DMS 273 treated with DMSO at 0.1 percent for 48 hours (cell line): ENCODE measurements at regions not wholly inside any gene's neighbourhood (a gene's known extent, or its start where the extent isn't known, plus 50 kb on each side); places are given as distances from the start of the nearest gene placed in this dataset.
"Not testable (repeated sequence)": the region's sequence is repeated elsewhere in the genome, so short reads cannot be mapped to it uniquely, and the experiment has no call there.

Experiments
- DNase-seq: peaks from one replicate; lab custom pipeline; 2025; lab: John Stamatoyannopoulos, UW

DNA sequence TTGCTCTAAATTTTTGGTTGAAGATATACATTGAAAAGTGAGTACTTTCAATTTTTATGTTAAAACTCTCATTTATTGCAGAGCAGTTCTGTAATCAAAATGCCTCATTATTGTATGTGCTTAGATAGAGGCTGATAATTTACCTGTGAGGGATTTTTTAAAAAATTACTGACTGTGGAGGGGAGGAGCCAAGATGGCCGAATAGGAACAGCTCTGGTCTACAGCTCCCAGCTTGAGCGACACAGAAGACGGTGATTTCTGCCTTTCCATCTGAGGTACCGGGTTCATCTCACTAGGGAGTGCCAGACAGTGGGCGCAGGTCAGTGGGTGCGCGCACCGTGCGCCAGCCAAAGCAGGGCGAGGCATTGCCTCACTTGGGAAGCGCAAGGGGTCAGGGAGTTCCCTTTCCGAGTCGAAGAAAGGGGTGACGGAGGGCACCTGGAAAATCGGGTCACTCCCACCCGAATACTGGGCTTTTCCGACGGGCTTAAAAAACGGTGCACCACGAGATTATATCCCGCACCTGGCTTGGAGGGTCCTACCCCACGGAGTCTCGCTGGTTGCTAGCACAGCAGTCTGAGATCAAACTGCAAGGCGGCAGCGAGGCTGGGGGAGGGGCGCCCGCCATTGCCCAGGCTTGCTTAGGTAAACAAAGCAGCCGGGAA lies 89.4 kb downstream of the DDX11 start:
- DNase-seq, result not testable (repeated sequence)

DNA sequence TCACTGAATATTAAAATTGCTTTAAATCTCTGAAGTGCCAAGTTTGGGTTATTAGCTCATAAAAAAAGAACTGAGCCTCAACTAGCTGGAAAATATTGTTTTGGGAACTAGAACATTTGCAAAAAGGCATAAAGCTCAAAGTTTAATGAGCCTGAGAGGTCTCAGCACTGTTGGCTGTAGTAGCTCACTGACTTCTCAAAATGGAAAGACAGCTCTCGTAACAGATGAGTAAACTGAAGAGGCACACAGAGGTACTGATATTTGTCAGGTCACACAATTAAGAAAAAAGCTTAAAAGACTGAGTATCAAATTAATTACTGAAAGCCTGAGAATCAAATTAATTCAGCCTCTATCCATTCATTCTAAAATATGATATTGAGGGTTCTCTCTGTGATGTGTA lies 100.6 kb downstream of the DDX11 start:
- DNase-seq, result not testable (repeated sequence)

DNA sequence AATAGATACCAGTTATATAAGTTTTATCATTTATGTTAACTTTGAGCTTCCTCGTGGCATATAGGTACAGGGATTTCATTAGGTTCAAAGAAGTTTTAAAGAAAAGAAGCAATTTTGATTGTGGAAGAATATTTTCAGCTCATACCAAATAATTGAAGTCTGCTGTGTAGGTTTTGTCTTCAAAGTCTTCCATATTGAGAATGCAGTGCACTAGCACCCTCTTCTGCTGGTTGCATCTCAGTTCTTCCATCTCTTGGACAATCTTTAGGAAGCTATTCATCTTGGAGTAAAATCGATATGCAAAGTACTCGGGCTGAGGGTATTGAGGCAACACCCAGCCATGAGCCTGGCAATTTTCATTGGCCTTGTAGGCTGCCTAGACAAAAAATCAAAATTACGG lies 103.9 kb downstream of the DDX11 start:
- not testable (repeated sequence) for DNase-seq

DNA sequence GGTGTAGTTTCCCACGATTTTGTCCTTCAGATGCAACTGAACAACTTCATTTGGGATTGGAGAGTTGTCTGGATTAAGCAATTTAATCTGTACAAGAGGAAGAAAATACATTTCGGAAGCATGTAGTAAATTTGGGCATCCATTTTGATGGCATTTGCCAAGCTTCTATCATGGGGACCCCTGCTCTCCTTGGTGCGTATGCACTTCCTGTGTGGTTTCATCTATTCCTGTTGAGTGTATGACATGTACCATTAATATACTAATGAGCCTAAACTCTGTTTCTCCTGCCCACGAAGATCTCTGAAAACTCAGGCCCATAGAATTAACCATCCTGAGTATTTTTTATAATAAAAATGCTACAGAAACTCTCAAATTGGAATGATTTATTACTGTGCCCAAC lies 105.2 kb downstream of the DDX11 start:
- not testable (repeated sequence) for DNase-seq

DNA sequence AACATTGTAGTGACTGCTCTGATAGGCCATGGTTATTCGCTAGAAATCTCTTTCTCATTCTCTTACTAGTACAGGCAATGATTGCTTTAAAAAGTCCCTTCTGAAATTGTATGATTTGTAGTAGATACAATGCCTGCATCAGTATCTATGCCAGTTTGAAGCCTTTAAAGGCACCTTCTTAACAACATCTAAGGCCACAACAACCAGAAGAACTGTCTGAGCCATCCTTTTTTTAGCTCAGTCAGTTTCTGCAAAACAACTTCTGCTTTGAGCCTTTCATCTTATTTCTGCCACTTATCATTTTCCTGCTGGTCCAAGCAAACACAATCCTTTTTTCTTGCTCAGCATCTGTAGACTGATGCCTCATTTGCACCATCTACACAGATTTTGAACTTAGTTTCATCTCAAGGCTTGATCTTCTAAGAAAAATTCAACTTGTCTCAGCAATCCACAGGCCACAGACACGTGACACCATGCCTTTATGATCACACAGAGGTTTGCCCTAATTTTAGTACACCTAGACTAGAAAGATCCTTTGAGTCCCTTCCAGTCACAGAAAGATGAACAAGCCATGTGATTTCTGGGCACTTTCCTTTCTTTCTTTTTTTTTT lies 106.1 kb downstream of the DDX11 start:
- DNase-seq, result not testable (repeated sequence)

DNA sequence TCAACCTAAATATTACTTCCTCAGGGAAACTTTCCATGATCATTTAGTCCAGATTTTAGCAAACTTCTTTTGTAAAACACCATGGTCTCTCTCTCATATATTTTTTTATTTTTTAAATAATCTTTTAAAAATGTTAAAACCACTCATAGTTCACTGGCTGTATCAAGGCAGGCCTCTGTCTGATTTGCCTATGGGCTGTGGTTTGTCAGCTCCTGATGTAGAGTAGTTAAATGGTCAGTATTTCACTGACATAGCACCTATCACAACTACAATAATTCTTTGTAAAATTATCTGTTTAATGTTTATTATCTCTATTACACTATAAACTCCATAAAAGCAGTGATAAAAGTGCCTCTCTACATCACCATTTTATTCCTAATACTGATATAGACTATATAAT lies 108.9 kb downstream of the DDX11 start:
- DNase-seq, result not testable (repeated sequence)

DNA sequence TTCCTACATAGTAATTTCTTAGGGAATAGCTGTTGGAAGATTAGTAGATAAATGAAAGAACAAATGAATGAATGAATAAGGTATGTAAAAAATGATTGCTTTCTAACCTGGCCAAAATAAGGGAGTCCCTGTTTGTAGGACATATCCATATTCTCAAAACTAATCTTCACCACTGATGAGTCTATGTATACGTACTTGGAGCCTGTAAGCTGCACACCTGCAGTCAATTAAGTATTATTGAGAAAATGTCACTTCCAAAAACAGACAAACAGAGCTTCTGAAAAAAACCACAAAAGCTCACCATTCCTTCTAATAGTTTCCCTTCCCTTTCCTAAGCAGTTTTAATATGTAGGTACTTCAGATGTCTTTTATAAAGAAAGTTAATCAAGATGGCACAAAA lies 109.4 kb downstream of the DDX11 start:
- DNase-seq, result not testable (repeated sequence)

DNA sequence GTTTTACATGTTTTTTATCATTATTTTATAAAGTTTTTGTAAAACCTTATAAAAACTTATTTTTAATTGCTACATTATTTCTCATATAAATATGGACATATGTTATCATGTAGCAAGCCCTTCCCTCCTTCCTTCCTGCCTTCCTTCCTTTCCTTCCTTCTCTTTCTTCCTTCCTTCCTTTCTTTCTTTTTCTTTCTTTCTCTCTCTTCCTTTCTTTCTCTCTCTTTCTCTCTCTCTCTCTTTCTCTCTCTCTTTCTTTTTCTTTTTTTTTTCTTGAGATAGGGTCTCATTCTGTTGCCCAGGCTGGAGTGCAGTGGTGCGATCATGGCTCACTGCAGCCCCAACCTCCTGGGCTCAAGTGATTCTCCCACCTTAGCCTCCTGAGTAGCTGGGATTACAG lies 110.2 kb downstream of the DDX11 start:
- DNase-seq, result not testable (repeated sequence)

DNA sequence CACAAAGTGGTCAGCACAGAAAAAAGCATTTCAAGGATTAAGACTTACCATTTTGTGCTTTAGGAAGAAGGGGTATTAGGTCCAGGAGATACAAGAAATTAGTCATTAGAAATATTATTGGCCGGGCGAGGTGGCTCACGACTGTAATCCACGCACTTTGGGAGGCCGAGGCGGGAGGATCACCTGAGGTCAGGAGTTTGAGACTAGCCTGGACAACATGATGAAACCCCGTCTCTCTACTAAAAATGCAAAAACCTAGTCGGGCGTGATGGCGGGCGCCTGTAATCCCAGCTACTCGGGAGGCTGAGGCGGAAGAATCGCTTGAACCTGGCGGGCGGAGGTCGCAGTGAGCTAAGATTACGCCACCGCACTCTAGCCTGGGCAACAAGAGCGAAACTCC lies 111.0 kb downstream of the DDX11 start:
- DNase-seq, result not testable (repeated sequence)

DNA sequence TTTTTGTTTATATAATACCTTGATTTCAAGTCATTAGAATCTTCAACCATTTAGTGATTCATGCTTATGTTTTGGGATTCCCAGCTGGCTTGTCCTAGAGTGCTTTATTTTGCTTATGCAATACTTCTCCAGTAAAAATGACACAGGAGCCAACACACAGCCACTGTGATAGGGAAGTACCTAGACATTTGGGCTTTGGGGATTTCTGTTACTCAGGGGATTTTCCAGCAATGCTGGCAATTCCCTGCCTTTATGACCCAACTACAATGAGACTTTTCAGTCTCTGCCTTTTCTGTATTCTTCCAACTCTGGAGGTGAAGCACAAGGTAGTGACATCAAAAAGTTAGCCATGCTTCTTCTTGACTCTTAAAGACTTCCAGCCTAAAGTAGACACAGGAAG lies 119.0 kb downstream of the DDX11 start:
- DNase-seq, result not testable (repeated sequence)

DNA sequence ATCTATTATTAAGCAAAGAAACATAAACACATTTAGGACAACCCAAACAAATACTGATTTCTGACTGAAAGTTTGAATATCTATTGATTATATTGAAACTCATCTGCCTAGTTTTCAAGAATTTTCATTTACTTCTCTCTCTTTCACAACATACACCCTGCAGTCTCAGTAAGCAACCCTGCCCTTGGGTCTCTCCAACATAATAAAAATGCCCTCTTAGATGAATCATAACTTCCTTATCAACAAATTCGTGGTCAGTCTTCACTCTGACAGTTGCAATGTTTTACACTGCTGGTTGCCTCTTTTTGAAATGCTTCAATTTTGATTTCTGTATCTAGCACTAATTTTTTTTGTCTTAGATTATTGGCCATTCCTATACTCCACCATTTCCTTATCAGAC lies 122.0 kb downstream of the DDX11 start:
- DNase-seq, result not testable (repeated sequence)

DNA sequence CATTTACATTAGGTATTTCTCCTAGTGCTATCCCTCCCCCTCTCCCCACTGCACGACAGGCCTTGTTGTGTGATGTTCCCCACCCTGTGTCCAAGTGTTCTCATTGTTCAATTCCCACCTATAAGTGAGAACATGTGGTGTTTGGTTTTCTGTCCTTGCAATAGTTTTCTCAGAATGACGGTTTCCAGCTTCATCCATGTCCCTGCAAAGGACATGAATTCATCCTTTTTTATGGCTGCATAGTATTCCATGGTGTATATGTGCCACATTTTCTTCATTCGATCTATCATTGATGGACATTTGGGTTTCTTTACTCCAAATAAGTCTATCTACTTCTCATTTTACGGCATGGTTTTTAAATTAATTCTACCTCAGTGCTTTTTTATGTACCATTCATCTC lies 125.8 kb downstream of the DDX11 start:
- DNase-seq, result not testable (repeated sequence)

DNA sequence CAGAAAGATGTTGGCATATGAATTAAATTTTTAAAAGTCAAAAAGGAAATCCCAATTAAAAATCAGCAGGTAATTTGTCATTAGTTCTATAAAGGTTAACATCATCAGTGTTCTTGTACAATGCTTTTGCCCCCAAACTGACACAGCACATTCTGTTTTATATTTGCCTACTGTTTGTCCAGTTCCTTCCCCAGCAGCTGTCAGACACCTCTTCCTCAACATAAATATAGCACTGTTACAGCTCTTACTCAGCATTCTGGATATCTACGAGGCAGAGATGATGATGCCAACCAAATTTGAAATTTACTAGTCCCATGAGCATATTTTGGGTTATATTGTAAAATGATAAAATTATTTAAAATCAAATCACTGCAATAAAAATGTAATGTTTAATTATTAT lies 124.6 kb downstream of the SINHCAF start:
- no peak for DNase-seq

DNA sequence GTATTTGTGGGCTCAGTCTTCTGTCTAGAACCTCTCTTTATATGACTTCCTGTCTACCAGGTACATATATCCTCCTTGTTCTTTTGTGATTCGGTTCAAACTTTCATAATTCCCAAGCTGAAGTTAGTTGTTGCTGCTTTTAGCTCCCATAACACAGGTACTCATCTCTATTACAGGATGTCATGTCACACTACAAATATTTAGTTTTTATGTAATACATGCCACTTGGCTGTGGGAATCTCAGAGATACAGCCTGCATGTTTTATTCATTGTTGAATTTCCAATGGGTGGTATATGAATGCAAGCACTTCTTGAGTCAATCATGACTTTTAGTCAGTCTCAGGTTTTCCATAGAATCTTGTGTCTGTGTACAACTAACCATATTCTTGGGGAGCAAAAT lies 122.7 kb downstream of the SINHCAF start:
- no peak for DNase-seq

DNA sequence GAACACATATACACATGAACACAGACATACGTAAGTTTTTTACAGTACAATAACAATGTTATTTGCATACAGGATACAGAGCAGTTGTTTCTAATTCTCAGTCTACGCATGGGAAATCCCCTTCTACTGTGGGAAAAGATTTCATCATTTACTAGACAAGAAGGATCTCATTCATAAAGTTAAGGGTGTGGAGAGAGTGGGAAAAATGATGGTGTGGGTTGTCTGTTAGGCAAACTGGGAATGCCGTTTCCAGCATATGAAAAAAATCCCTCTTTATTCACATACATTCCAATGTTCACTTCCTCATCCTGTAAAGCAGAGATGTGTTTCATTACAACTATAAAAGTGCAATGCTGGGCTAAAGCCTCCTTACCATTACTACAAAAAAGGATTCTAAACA lies 120.9 kb downstream of the SINHCAF start:
- DNase-seq, result no peak

DNA sequence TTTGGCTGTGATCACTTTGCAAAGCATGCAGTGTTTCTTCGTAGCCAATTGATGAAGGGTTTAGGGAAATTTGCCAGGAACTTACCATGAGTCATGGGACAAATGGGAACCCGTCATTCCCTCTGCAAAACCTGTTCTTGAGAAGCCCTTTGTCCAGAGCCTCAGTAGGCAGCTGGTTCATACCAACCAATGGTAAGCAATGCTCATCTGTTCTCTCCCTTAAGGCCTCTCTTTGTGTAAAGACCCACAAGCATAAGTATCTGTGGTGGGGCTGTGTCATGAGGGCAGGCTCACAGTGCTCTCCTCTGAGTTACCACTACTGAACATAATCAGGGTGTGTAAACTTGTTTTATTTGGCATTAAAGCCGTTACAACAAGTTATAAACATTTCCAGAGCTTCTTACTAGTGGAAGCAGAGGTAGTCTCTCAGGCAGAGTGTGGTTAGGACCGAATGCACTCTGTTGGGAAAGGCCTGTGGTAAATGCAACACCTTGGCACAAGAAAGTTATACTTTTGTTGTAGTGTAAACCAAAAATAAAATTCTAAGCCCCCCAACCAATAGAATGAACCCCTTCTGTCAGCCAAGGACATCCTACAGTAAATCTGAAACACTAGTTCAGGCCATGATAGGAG lies 119.8 kb downstream of the SINHCAF start:
- DNase-seq, result no peak

DNA sequence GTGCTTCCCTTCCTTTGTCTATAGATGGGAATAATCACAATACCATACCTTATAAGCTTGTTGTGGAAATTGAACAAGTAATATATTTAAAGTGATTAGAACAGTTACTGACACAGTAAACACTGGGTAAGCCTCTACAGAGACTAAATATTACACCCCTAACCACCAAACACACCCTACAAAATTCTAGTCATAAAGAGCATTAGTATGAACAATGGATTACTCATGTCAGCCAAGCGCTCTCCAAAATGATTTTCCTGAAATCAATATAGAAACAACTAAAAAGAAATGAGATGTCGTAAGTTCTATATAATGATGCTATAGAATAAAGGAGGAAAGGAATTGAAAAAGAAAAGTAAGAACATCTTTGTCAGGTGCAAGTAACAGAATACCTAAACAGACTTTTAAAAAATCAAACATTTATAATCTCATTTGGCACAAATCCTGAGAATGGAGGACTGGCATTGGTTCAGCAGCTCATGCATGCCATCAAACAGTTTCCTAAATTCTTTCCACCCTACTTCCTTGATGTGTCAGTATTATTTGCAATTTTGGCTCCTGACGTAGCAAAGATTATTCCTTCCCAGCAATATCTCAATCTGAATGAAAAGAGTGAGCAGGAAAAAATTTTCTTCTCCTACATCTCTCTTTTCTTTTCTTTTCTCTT lies 118.0 kb downstream of the SINHCAF start:
- DNase-seq, result no peak

DNA sequence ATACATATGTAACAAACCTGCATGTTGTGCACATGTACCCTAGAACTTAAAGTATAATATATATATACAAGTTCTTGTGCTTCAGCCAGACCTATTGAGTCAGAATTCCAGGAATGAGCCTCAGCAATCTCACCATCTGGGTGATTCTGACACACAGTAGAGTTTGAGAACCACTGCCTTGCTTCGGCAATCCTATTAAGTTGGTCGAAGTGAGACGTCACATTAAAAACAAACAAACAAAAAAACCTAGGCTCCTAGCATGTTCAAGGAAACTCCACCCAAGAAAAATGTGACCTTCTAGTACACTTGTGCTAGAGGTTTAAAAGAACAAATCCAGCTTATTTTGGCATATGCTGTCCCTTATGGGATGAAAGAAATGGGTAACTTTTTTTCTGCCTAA lies 115.8 kb downstream of the SINHCAF start:
- no peak for DNase-seq

DNA sequence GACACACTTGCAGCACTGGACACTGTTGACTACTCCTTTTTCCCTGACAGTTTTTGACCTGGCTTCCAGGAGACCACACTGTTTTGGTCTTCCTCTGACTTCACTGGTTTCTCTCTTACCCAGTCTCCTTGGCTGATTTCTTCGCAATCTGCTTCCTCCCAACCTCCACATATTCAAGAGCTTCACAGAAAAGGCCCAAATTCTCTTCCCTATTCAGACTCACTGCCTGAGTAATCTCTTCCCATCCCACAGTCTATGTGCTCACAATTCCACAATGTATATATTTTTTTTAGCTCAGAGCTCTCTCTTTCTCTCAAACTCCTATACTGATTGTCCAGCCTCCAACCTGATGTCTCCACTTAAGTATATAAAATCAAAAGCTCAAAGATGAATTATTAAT lies 115.4 kb downstream of the SINHCAF start:
- DNase-seq, result no peak

DNA sequence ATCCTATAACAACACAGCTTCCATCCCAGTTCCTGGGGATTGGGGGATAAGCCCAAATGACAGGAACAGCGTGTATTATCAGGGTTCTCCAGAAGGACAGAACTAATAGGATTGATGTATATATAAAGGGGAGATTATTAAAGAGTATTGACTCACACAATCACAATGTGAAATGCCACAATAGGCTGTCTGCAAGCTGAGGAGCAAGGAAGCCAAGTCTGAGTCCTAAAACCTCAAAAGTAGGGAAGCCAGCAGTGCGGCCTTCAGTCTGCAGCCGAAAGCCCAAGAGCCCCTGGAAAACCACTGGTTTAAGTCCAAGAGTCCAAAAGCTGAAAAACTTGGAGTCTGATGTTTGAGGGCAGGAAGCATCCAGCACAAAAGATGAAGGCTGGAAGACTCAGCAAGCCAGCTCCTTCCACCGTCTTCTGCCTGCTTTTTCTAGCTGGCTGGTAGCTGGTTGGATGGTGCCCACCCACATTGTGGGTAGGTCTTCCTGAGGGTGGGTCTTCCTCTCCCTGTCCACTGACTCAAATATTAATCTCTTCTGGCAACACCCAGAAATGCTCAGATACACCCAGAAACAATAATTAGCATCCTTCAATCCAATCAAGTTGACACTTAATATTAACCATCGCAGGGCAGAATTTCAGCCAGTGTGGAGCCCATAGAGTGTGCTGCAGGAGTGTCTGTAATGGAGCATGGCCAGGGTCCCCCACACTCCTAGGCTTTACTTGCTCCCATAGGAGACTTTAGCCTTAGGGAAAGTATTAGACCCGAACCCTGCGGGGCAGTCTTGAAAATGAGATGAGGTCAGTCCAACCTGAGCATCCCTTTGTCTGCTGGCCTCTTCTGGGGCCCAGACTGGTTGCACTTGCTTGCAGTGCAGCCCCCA lies 111.1 kb downstream of the SINHCAF start:
- DNase-seq, result no peak

DNA sequence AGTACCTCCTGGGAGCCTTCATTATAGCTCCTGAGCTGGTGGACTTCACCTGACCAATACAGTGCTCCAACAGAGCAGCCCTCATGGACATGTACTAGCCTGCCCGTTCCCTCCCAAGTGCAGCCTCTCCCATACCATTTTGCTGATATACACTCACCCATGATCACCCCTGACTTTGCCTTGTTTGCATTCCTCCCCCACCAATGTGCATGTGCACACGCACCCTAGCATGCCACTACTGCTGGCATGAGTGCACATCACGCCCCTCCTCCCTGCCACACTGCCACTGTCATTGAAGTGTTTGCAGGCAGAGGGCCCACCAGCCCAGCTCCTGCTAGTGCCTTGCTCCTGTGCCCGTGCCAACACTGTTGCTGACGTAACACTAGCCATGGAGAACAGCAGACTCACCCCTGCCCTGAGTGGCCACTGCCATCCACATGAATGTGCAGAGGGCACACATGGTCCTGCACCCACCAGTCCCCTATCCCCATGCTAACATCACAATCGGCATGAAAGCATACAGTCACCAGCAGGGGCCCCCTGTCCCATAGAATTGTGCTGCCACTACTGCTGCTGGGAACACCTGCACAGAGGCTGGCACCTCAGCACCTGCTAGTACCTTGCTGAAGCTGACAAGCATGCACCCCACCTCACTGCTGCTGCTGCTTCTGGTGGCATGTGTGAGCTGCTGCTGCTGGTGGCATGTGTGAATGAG lies 110.3 kb downstream of the SINHCAF start:
- no peak for DNase-seq
